HG02571 (cell line): ENCODE measurements at regions not wholly inside any gene's neighbourhood (a gene's known extent, or its start where the extent isn't known, plus 50 kb on each side); places are given as distances from the start of the nearest gene placed in this dataset.

Source experiments
- ATAC-seq: cut with Tn5 transposase; IDR thresholded peaks from one replicate; pipeline ENCODE4 v1.9.1; 2021; ENCODE audit warnings: mild to moderate bottlenecking, moderate library complexity; ENCODE audit not compliant: unreplicated experiment

GRCh38 chr12:107318806-107319532 is 225.6 kb upstream of the CRY1 start:
- no peak for ATAC-seq

- ATAC-seq: no peak
Observed at GRCh38 chr12:107319533-107320032, 226.2 kb upstream of the CRY1 start.

GRCh38 chr12:107320033-107320928 is 226.9 kb upstream of the CRY1 start:
- ATAC-seq: no peak

GRCh38 chr12:107320929-107321631 is 227.7 kb upstream of the CRY1 start:
- no peak for ATAC-seq

GRCh38 chr12:107322063-107322462 is 228.7 kb upstream of the CRY1 start:
- ATAC-seq: no peak

- ATAC-seq: no peak
Observed at GRCh38 chr12:107325075-107325608, 231.8 kb upstream of the CRY1 start.

GRCh38 chr12:107326237-107326636 is 232.9 kb upstream of the CRY1 start:
- ATAC-seq: no peak

GRCh38 chr12:107327651-107328182 is 234.4 kb upstream of the CRY1 start:
- ATAC-seq: no peak

GRCh38 chr12:107328442-107329133 is 235.2 kb upstream of the CRY1 start:
- no peak for ATAC-seq

GRCh38 chr12:107329569-107330324 is 236.4 kb upstream of the CRY1 start:
- no peak for ATAC-seq

GRCh38 chr12:107330831-107331431 is 237.6 kb upstream of the CRY1 start:
- no peak for ATAC-seq

- ATAC-seq: no peak
Observed at GRCh38 chr12:107331471-107331870, 238.1 kb upstream of the CRY1 start.

- no peak for ATAC-seq
Observed at GRCh38 chr12:107331912-107332311, 238.6 kb upstream of the CRY1 start.

GRCh38 chr12:107332743-107333142 is 239.4 kb upstream of the CRY1 start:
- ATAC-seq: no peak

GRCh38 chr12:107335802-107336570 is 242.6 kb upstream of the CRY1 start:
- ATAC-seq: no peak

GRCh38 chr12:107336695-107337094 is 243.3 kb upstream of the CRY1 start:
- ATAC-seq: no peak

GRCh38 chr12:107337346-107338095 is 244.2 kb upstream of the CRY1 start:
- ATAC-seq: no peak

- ATAC-seq: no peak
Observed at GRCh38 chr12:107339487-107339886, 246.1 kb upstream of the CRY1 start.
